ENCODE measurements at regions not wholly inside any gene's neighbourhood (a gene's known extent, or its start where the extent isn't known, plus 50 kb on each side); places are given as distances from the start of the nearest gene placed in this dataset.

DNA sequence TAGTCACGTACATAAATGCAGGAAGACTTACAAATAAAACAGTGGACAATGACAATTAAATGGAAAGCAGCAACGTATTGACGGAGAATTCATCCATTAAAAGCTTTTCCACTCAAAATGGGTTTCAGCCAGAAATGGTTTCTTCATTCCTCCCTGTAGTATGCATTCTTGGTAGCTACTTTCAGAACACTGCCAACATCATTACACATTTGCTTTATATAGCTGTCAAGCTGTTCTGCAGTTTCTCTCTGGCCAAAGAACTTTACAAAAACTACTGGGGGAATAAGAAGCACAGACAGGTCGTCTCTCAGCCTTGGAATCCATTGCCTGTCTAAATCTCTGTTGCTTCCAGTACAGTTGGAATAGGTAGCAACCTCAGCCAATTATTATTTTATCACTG, 84.1 kb upstream of the NCKAP5 start:
- H3K4me3 ChIP-seq (replicated peaks; ENCODE audit: low read depth, low read length): no peak overlapping the region
- no peak for DNase-seq (ENCODE audit: extremely low read depth, low read depth)
- TF ChIP-seq, protein P1, sequence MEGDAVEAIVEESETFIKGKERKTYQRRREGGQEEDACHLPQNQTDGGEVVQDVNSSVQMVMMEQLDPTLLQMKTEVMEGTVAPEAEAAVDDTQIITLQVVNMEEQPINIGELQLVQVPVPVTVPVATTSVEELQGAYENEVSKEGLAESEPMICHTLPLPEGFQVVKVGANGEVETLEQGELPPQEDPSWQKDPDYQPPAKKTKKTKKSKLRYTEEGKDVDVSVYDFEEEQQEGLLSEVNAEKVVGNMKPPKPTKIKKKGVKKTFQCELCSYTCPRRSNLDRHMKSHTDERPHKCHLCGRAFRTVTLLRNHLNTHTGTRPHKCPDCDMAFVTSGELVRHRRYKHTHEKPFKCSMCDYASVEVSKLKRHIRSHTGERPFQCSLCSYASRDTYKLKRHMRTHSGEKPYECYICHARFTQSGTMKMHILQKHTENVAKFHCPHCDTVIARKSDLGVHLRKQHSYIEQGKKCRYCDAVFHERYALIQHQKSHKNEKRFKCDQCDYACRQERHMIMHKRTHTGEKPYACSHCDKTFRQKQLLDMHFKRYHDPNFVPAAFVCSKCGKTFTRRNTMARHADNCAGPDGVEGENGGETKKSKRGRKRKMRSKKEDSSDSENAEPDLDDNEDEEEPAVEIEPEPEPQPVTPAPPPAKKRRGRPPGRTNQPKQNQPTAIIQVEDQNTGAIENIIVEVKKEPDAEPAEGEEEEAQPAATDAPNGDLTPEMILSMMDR (IDR thresholded peaks at IDR 0.05; ENCODE audit: low read depth, low read length, missing control alignments): no peak

DNA sequence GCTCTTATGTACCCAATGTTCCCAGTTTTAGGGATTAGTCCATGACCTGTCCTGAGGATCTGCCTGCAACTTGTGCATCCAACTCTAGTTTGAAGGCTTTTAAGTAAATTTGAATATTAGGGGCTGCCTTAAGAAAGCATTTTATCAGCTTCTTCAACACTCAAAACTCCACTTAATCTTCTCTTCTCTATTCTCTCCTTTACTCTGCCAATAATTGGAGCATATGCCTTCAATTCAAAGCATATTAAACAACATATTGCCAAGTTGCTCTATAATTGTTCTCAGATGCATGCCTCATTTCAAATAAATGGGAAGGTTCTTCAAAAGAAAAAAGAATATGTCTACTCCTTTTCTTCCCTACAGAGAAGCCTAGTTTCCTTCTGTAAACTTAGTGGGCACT, 84.8 kb upstream of the NCKAP5 start:
- TF ChIP-seq, protein P1 (IDR thresholded peaks at IDR 0.05; ENCODE audit: low read depth, low read length, missing control alignments): no peak
- H3K4me3 ChIP-seq (replicated peaks; ENCODE audit: low read depth, low read length): no peak overlapping the region
- DNase-seq (ENCODE audit: extremely low read depth, low read depth): no peak

DNA sequence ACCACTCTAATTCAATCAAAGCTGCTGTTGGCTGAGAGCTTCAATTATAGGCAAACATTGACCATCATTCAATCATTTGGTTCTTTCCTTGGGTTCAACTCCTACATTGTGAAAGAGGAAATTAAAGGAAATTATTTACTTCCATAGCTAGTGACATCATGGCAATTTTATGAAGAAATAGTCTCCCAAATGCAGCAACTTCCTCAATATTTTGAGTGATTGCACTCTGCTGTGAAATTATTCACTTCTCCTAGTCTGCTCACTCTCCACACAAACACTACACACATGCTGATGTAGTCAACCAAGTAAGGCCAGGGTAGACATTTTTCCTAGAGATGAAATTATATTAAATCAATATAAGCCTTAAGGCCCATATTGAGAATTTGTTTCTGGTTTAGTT, 86.7 kb upstream of the NCKAP5 start:
- TF ChIP-seq, protein P1 (IDR thresholded peaks at IDR 0.05; ENCODE audit: low read depth, low read length, missing control alignments): no peak

DNA sequence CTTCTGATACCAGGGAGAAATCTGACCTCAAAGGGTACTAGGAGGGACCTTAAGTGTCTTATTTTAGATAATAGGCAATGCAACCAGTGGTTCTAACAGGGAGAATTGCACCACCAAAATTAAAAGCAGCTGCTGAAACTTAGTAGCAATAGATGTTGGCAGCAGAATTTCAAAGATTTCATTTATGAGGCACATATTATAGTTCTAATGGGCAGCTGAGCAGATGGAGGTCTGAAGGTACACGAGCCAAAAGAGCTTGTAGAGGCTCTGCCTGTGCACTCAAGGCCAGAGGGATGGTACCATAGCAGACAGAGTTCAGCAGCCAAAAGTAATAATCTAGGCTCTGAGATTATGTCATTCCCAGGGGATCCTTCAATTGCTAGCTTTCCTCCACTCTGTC, 87.3 kb upstream of the NCKAP5 start:
- DNase-seq (ENCODE audit: extremely low read depth, low read depth): no peak
- H3K4me3 ChIP-seq (replicated peaks; ENCODE audit: low read depth, low read length): no peak overlapping the region
- TF ChIP-seq, protein P1 (IDR thresholded peaks at IDR 0.05; ENCODE audit: low read depth, low read length, missing control alignments): no peak

More for the DNA sequence above, 86.7 kb upstream of the NCKAP5 start:
- H3K4me3 ChIP-seq (replicated peaks; ENCODE audit: low read depth, low read length): no peak overlapping the region
- no peak for DNase-seq (ENCODE audit: extremely low read depth, low read depth)

DNA sequence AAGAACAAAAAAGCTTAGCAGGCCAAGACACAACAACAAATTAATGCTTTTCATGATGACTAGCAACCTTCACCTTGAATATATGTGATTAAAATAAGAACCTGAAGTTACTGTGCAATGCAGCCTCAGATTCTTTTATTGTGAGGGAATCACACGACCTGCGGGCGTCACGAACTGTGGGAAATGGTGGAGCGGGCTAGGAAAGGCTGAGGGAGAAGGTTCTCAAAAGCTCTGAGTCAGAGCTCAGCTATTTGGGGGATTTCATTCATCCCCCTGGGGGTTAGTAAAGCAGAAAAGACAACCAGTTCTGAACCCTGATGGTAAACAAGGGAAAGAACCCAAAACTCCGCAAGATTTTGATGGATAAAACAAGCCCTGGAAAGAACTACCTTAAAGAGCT, 89.3 kb upstream of the NCKAP5 start:
- TF ChIP-seq, protein P1 (IDR thresholded peaks at IDR 0.05; ENCODE audit: low read depth, low read length, missing control alignments): no peak
- no peak for DNase-seq (ENCODE audit: extremely low read depth, low read depth)
- H3K4me3 ChIP-seq (replicated peaks; ENCODE audit: low read depth, low read length): no peak overlapping the region

DNA sequence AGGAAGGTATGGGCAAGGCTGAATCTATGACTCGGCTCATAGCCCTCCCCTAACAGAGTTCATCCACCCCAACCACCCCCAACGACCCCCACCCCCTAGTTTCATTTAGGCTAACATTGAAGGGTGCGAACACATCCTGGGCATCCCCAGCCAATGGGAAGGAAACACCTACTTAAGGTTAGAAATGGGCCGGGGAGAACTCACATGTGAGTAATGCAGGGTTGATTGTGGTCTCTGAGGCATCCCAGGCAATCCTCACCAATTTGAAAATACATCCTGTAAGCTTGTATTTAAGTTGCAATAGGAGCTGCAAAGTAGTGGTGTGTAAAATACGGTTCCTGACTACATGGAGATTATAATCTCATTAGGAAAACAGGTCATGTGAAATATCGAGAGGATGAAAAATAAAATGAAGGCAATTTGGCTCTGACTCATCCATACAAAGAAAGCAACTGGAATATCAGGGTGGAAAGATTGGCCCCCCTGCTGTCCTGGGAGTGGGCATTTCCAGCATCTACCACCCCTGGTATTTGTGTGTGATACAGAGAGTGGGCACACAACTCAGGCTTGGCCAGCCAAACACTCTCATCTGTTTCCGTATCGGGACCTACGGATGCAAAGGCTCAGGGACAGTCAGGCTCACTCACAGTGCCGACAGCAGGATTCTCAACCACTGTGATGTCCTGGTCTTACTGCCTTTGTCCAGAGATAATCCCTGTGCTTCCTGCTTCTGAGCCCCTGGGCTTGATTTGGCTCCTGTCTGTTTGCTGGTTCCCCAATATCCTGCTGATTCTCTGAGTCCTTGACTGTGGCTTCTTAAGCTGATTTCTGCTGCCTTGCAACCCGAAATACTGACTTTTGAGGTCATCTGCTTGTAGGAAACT, 90.0 kb upstream of the NCKAP5 start:
- TF ChIP-seq, protein P1 (IDR thresholded peaks at IDR 0.05; ENCODE audit: low read depth, low read length, missing control alignments): no peak
- DNase-seq (ENCODE audit: extremely low read depth, low read depth): no peak
- H3K4me3 ChIP-seq (replicated peaks; ENCODE audit: low read depth, low read length): no peak overlapping the region

Data from HFF-Myc (cell line).